Right atrium auricular region (tissue), 2 donors: ENCODE measurements at regions not wholly inside any gene's neighbourhood (a gene's known extent, or its start where the extent isn't known, plus 50 kb on each side); places are given as distances from the start of the nearest gene placed in this dataset.

ENCODE experiments used
- DNase-seq: peaks from one replicate; pipeline ENCODE4 v3.0.0-alpha.2; 2019; ENCODE audit warnings: low spot score
- H3K27ac ChIP-seq, 2 donors: fragments of 200-600 bp; sonication (generic); 1 replicate in 1 of 2; 2 replicates in 1 of 2; pipeline ENCODE4 v1.5.1; 2016 to 2019
- H3K27me3 ChIP-seq, 2 donors: fragments of 200-600 bp; sonication (generic); one replicate each; pipeline versions ENCODE4 v1.5.1 to v1.6.0; 2017 to 2019
- H3K36me3 ChIP-seq: fragments of 200-600 bp; sonication (generic); one replicate; pipeline ENCODE4 v1.5.1; 2016
- H3K4me1 ChIP-seq, 2 donors: fragments of 200-600 bp; sonication (generic); one replicate each; pipeline versions ENCODE4 v1.5.1 to v1.6.0; 2017 to 2019
- H3K4me3 ChIP-seq, 2 donors: fragments of 200-600 bp; sonication (generic); 1 replicate in 1 of 2; 2 replicates in 1 of 2; pipeline ENCODE4 v1.5.1; 2017 to 2019; ENCODE audit warnings: mild to moderate bottlenecking in 1 of 2, moderate library complexity in 1 of 2
- H3K9me3 ChIP-seq, 2 donors: fragments of 200-600 bp; sonication (generic); one replicate each; pipeline ENCODE4 v1.5.1; 2019
- CTCF ChIP-seq, 2 donors: fragments of 200-600 bp; sonication (generic); IDR thresholded peaks; one replicate each; pipeline ENCODE4 v1.5.1; 2019; ENCODE audit warnings: antibody characterized with exemption in 2 of 2

- no peak for TF ChIP-seq CTCF (IDR thresholded peaks at IDR 0.05)
- no peaks in the 10 kb centered on the region for H3K36me3 ChIP-seq
These were observed 103.0 kb upstream of the GSE1 start for GRCh38 chr16:85510041-85510659.

GRCh38 chr16:85511938-85512807 is 100.9 kb upstream of the GSE1 start:
- no peak overlapping the region for H3K27ac ChIP-seq
- H3K9me3 ChIP-seq, result no peaks in the 10 kb centered on the region
- H3K4me3 ChIP-seq, result no peak overlapping the region
- H3K4me1 ChIP-seq, result peaks cover 0 to 45% of the 10 kb centered on the region in 2 donors
- no peak for TF ChIP-seq CTCF (IDR thresholded peaks at IDR 0.05)
- no peaks in the 10 kb centered on the region for H3K27me3 ChIP-seq
- no peaks in the 10 kb centered on the region for H3K36me3 ChIP-seq
- DNase-seq, result no peak

More at GRCh38 chr16:85510041-85510659, 103.0 kb upstream of the GSE1 start:
- Histone ChIP-seq H3K9me3 (no peaks in the 10 kb centered on the region), H3K4me3 (no peak overlapping the region), H3K27ac (no peak overlapping the region), H3K4me1 (peaks cover 0 to 40% of the 10 kb centered on the region in 2 donors), H3K27me3 (no peaks in the 10 kb centered on the region)
- DNase-seq, result no peak

GRCh38 chr16:85512808-85513115 is 100.4 kb upstream of the GSE1 start:
- Histone ChIP-seq H3K9me3 (no peaks in the 10 kb centered on the region), H3K27me3 (no peaks in the 10 kb centered on the region), H3K4me3 (no peak overlapping the region), H3K4me1 (peaks cover 0 to 43% of the 10 kb centered on the region in 2 donors), H3K36me3 (no peaks in the 10 kb centered on the region), H3K27ac (no peak overlapping the region)
- DNase-seq, result no peak
- TF ChIP-seq CTCF (IDR thresholded peaks at IDR 0.05), result no peak

- Histone ChIP-seq H3K36me3 (no peaks in the 10 kb centered on the region), H3K4me1 (peaks cover 0 to 43% of the 10 kb centered on the region in 2 donors), H3K27me3 (no peaks in the 10 kb centered on the region), H3K9me3 (no peaks in the 10 kb centered on the region), H3K4me3 (no peak overlapping the region), H3K27ac (no peak overlapping the region)
- no peak for TF ChIP-seq CTCF (IDR thresholded peaks at IDR 0.05)
- no peak for DNase-seq
These were observed 99.9 kb upstream of the GSE1 start for GRCh38 chr16:85513180-85513579.

GRCh38 chr16:85513649-85514048 is 99.5 kb upstream of the GSE1 start:
- no peak for DNase-seq
- H3K27ac ChIP-seq, result no peak overlapping the region
- TF ChIP-seq CTCF (IDR thresholded peaks at IDR 0.05), result no peak
- H3K4me1 ChIP-seq, result peaks cover 0 to 43% of the 10 kb centered on the region in 2 donors
- no peaks in the 10 kb centered on the region for H3K9me3 ChIP-seq
- no peaks in the 10 kb centered on the region for H3K27me3 ChIP-seq
- H3K4me3 ChIP-seq, result no peak overlapping the region
- H3K36me3 ChIP-seq, result no peaks in the 10 kb centered on the region
